Neural cell (in vitro differentiated cells): ENCODE measurements at regions not wholly inside any gene's neighbourhood (a gene's known extent, or its start where the extent isn't known, plus 50 kb on each side); places are given as distances from the start of the nearest gene placed in this dataset.

ENCODE experiments used
- H2AFZ ChIP-seq: fragments of 200-600, 300-800 bp; sonication (generic), shearing (Covaris generic); 2 replicates; pipeline ENCODE4 v1.6.0; 2014; ENCODE audit warnings: low read depth, mild to moderate bottlenecking, antibody characterized with exemption, low read length, moderate library complexity
- H3F3A ChIP-seq: fragments of 200-600 bp; shearing (Covaris generic); 2 replicates; pipeline ENCODE4 v1.6.1; 2016; ENCODE audit warnings: mild to moderate bottlenecking, moderate library complexity, mixed read lengths, antibody characterized with exemption, low read length; ENCODE audit not compliant: insufficient read depth, poor library complexity, severe bottlenecking
- H3K27ac ChIP-seq: fragments of 200-600, 300-800 bp; sonication (generic), shearing (Covaris generic); 2 replicates; pipeline ENCODE4 v1.5.1; 2014; ENCODE audit warnings: mild to moderate bottlenecking, low read length, moderate library complexity
- H3K27me3 ChIP-seq: fragments of 300-800, 200-600 bp; sonication (generic), shearing (Covaris generic); 2 replicates; pipeline ENCODE4 v1.6.0; 2014; ENCODE audit warnings: mild to moderate bottlenecking, low read depth, low read length, moderate library complexity; ENCODE audit not compliant: insufficient read depth
- H3K36me3 ChIP-seq: fragments of 300-800, 200-600 bp; sonication (generic), shearing (Covaris generic); 2 replicates; pipeline ENCODE4 v1.5.1; 2014; ENCODE audit warnings: mild to moderate bottlenecking, antibody characterized with exemption, low read length, moderate library complexity; ENCODE audit not compliant: insufficient read depth
- H3K4me2 ChIP-seq: fragments of 300-800, 200-600 bp; sonication (generic), shearing (Covaris generic); 2 replicates; pipeline ENCODE4 v1.6.0; 2014; ENCODE audit warnings: mild to moderate bottlenecking, low read length
- H3K4me3 ChIP-seq: fragments of 300-800, 200-600 bp; sonication (generic), shearing (Covaris generic); 2 replicates; pipeline ENCODE4 v1.5.1; 2014; ENCODE audit warnings: mild to moderate bottlenecking, low read length, moderate library complexity
- H3K79me2 ChIP-seq: fragments of 200-600 bp; shearing (Covaris generic); replicated peaks from 2 replicates; pipeline ENCODE4 v1.6.0; 2014; ENCODE audit warnings: mild to moderate bottlenecking, low read length, moderate library complexity; ENCODE audit not compliant: insufficient read depth
- H3K9ac ChIP-seq: fragments of 300-800, 200-600 bp; sonication (generic), shearing (Covaris generic); 2 replicates; pipeline ENCODE4 v1.6.1; 2016; ENCODE audit warnings: mild to moderate bottlenecking, low read length, mixed read lengths
- H3K9me2 ChIP-seq: fragments of 200-600 bp; shearing (Covaris generic); 2 replicates; pipeline ENCODE4 v1.6.1; 2016; ENCODE audit warnings: mild to moderate bottlenecking, low read length, mixed read lengths; ENCODE audit not compliant: insufficient read depth
- H3K9me3 ChIP-seq: fragments of 200-600, 300-800 bp; sonication (generic), shearing (Covaris generic); 2 replicates; pipeline ENCODE4 v1.6.1; 2016; ENCODE audit warnings: mild to moderate bottlenecking, mixed run types, low read length, moderate library complexity, mixed read lengths
- H4K20me1 ChIP-seq: fragments of 200-600 bp; shearing (Covaris generic); 2 replicates; pipeline ENCODE4 v1.6.1; 2016; ENCODE audit warnings: mild to moderate bottlenecking, mixed run types; ENCODE audit not compliant: insufficient read depth
- CTCF ChIP-seq: fragments of 450-650 bp; IDR thresholded peaks from 2 replicates; pipeline ENCODE4 v1.5.1; 2014; ENCODE audit warnings: antibody characterized with exemption, mild to moderate bottlenecking, moderate library complexity; ENCODE audit not compliant: poor library complexity, severe bottlenecking
- EP300 ChIP-seq: fragments of 450-650 bp; conservative IDR thresholded peaks from 2 replicates; pipeline ENCODE4 v1.6.1; 2014; ENCODE audit warnings: antibody characterized with exemption, mild to moderate bottlenecking, moderate library complexity; ENCODE audit not compliant: poor library complexity, severe bottlenecking
- EZH2 ChIP-seq: fragments of 200-600, 300-800 bp; shearing (Covaris generic), sonication (generic); IDR thresholded peaks from 2 replicates; pipeline ENCODE4 v1.6.1; 2014; ENCODE audit warnings: antibody characterized with exemption, low read length, borderline replicate concordance, mild to moderate bottlenecking; ENCODE audit not compliant: insufficient read depth, poor library complexity, severe bottlenecking
- MXI1 ChIP-seq: fragments of 450-650 bp; conservative IDR thresholded peaks from 2 replicates; pipeline ENCODE4 v1.6.1; 2014; ENCODE audit warnings: antibody characterized with exemption, mild to moderate bottlenecking; ENCODE audit not compliant: poor library complexity, severe bottlenecking
- POLR2AphosphoS5 ChIP-seq: IDR thresholded peaks from 2 replicates; pipeline ENCODE4 v1.6.1; 2012
- RAD21 ChIP-seq: fragments of 450-650 bp; conservative IDR thresholded peaks from 2 replicates; pipeline ENCODE4 v1.6.1; 2014; ENCODE audit warnings: antibody characterized with exemption, mild to moderate bottlenecking, moderate library complexity
- REST ChIP-seq: IDR thresholded peaks from 2 replicates; pipeline ENCODE4 v1.6.1; 2012; ENCODE audit warnings: borderline replicate concordance
- SMC3 ChIP-seq: fragments of 450-650 bp; conservative IDR thresholded peaks from 2 replicates; pipeline ENCODE4 v1.6.1; 2014; ENCODE audit warnings: antibody characterized with exemption, mild to moderate bottlenecking, moderate library complexity; ENCODE audit not compliant: poor library complexity
- TAF1 ChIP-seq: IDR thresholded peaks from 2 replicates; pipeline ENCODE4 v1.6.1; 2012; ENCODE audit warnings: low read depth

- H3K79me2 ChIP-seq = no peaks in the 10 kb centered on the region
- no peaks in the 10 kb centered on the region for H3F3A ChIP-seq
- TF ChIP-seq SMC3 (no peak), REST (no peak), TAF1 (no peak), POLR2AphosphoS5 (no peak), EZH2 (no peak), EP300 (no peak), MXI1 (no peak), RAD21 (no peak), CTCF (no peak)
- H3K27me3 ChIP-seq = no peaks in the 10 kb centered on the region
- H3K9ac ChIP-seq = no peak overlapping the region
- H4K20me1 ChIP-seq = no peaks in the 10 kb centered on the region
- no peaks in the 10 kb centered on the region for H3K36me3 ChIP-seq
- no peaks in the 10 kb centered on the region for H3K9me3 ChIP-seq
- H2AFZ ChIP-seq = no peak overlapping the region
- no peaks in the 10 kb centered on the region for H3K9me2 ChIP-seq
- H3K4me3 ChIP-seq = no peak overlapping the region
- no peak overlapping the region for H3K27ac ChIP-seq
- no peak overlapping the region for H3K4me2 ChIP-seq
These were observed 463.6 kb upstream of the REG3G start for GRCh38 chr2:78561876-78562275.

GRCh38 chr2:78564666-78565065, 460.8 kb upstream of the REG3G start:
- no peaks in the 10 kb centered on the region for H3K9me3 ChIP-seq
- H3K4me3 ChIP-seq = no peak overlapping the region
- H3K27me3 ChIP-seq = no peaks in the 10 kb centered on the region
- TF ChIP-seq TAF1 (no peak), CTCF (no peak), EZH2 (no peak), MXI1 (no peak), SMC3 (no peak), REST (no peak), EP300 (no peak), RAD21 (no peak), POLR2AphosphoS5 (no peak)
- H3K4me2 ChIP-seq = no peak overlapping the region
- H4K20me1 ChIP-seq = no peaks in the 10 kb centered on the region
- no peaks in the 10 kb centered on the region for H3K9me2 ChIP-seq
- H3K36me3 ChIP-seq = no peaks in the 10 kb centered on the region
- H2AFZ ChIP-seq = no peak overlapping the region
- no peaks in the 10 kb centered on the region for H3K79me2 ChIP-seq
- no peaks in the 10 kb centered on the region for H3F3A ChIP-seq
- H3K27ac ChIP-seq = no peak overlapping the region
- H3K9ac ChIP-seq = no peak overlapping the region
